WI38 (cell line): ENCODE measurements at regions not wholly inside any gene's neighbourhood (a gene's known extent, or its start where the extent isn't known, plus 50 kb on each side); places are given as distances from the start of the nearest gene placed in this dataset.

ENCODE experiments used
- H3K4me3 ChIP-seq: 2 replicates; pipeline ENCODE4 v1.5.1; 2011; ENCODE audit warnings: low read depth, mild to moderate bottlenecking, control low read depth, low read length
- CTCF ChIP-seq: IDR thresholded peaks from 2 replicates; pipeline ENCODE4 v1.5.1; 2012; ENCODE audit warnings: low read depth, mild to moderate bottlenecking, control low read depth, low read length

- H3K4me3 ChIP-seq: no peak overlapping the region
- TF ChIP-seq CTCF: no peak
Observed at GRCh38 chr4:25551605-25552004, 104.0 kb upstream of the SLC34A2 start.

- no peak overlapping the region for H3K4me3 ChIP-seq
- no peak for TF ChIP-seq CTCF
Observed at GRCh38 chr4:25552580-25553271, 102.9 kb upstream of the SLC34A2 start.

GRCh38 chr4:25559508-25559907, 96.1 kb upstream of the SLC34A2 start:
- no peak overlapping the region for H3K4me3 ChIP-seq
- no peak for TF ChIP-seq CTCF

- TF ChIP-seq CTCF: no peak
- H3K4me3 ChIP-seq: no peak overlapping the region
Observed at GRCh38 chr4:25560605-25561004, 95.0 kb upstream of the SLC34A2 start.

- H3K4me3 ChIP-seq: no peak overlapping the region
- no peak for TF ChIP-seq CTCF
Observed at GRCh38 chr4:25563071-25563564, 92.5 kb upstream of the SLC34A2 start.

GRCh38 chr4:25564836-25565235, 90.8 kb upstream of the SLC34A2 start:
- no peak overlapping the region for H3K4me3 ChIP-seq
- TF ChIP-seq CTCF: no peak

GRCh38 chr4:25567253-25567652, 88.4 kb upstream of the SLC34A2 start:
- TF ChIP-seq CTCF: no peak
- no peak overlapping the region for H3K4me3 ChIP-seq
